ENCODE measurements at regions not wholly inside any gene's neighbourhood (a gene's known extent, or its start where the extent isn't known, plus 50 kb on each side); places are given as distances from the start of the nearest gene placed in this dataset.

DNA sequence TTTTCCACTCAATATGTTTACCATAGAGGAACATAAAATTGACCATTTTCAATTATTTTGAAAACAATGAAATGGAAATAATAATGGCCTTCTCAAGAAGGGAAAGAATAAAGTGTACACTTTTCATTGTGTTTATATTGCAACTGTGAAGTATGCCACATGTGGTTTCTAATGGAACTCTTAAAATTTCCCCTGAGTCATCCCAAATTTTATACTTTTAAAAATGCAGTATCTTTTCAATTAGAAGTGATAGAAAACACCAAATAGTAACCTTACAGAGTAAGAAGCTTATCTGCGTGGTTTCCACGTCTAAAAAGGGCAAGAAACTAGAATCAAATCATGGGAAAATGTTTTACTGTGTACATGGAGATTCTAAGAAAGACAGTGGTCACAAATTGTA is 70.0 kb downstream of the SCG2 start:
- TF ChIP-seq, protein P1, sequence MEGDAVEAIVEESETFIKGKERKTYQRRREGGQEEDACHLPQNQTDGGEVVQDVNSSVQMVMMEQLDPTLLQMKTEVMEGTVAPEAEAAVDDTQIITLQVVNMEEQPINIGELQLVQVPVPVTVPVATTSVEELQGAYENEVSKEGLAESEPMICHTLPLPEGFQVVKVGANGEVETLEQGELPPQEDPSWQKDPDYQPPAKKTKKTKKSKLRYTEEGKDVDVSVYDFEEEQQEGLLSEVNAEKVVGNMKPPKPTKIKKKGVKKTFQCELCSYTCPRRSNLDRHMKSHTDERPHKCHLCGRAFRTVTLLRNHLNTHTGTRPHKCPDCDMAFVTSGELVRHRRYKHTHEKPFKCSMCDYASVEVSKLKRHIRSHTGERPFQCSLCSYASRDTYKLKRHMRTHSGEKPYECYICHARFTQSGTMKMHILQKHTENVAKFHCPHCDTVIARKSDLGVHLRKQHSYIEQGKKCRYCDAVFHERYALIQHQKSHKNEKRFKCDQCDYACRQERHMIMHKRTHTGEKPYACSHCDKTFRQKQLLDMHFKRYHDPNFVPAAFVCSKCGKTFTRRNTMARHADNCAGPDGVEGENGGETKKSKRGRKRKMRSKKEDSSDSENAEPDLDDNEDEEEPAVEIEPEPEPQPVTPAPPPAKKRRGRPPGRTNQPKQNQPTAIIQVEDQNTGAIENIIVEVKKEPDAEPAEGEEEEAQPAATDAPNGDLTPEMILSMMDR (IDR thresholded peaks at IDR 0.05) = no peak
- TF ChIP-seq EZH2phosphoT487 (IDR thresholded peaks at IDR 0.05) = no peak
- TF ChIP-seq EZH2 (IDR thresholded peaks at IDR 0.05) = no peak
- Histone ChIP-seq H3F3A (ENCODE audit: low read depth) (no peaks in the 10 kb centered on the region), H3K9ac (no peak overlapping the region), H3K79me2 (ENCODE audit: low read depth) (no peaks in the 10 kb centered on the region), H4K20me1 (ENCODE audit: low read depth) (no peaks in the 10 kb centered on the region), H3K27me3 (no peaks in the 10 kb centered on the region), H3K36me3 (no peaks in the 10 kb centered on the region), H3K4me1 (no peaks in the 10 kb centered on the region), H2AFZ (replicated peaks) (no peak overlapping the region), H3K4me2 (no peak overlapping the region), H3K27ac (no peak overlapping the region), H3K4me3 (no peak overlapping the region), H3K9me3 (ENCODE audit: low read depth) (no peaks in the 10 kb centered on the region)
- no peak overlapping the region for H3K4me3 Mint-ChIP-seq
- H3K36me3 Mint-ChIP-seq = no peaks in the 10 kb centered on the region
- no peak overlapping the region for H3K27ac Mint-ChIP-seq
- H3K27me3 Mint-ChIP-seq (ENCODE audit: insufficient read depth, low read depth) = no peaks in the 10 kb centered on the region
- no peak for DNase-seq (ENCODE audit: low spot score)
- peaks cover 2% of the 10 kb centered on the region for H3K4me1 Mint-ChIP-seq
- H3K9me3 Mint-ChIP-seq = peaks cover 2% of the 10 kb centered on the region

DNA sequence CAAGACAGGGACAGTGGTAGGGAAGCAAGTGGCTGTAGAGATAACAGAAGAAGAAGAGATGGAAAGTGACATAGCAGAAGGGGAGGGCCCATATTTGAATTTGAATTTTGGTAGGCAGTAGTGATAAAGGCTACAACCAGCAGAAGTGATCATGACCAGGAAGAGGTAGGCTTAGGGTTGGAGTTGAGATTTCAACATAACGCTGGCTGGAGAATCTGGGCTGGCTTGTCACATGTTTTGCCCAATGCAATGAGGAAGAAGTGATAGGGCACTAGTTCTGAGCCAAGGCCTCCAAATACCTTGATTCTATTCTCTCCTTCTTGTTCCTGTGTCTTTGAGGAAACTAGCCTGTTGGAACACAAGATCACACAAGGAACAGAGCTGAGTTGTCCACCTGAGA is 69.4 kb downstream of the SCG2 start:
- H3K9me3 ChIP-seq (ENCODE audit: low read depth) = no peaks in the 10 kb centered on the region
- H3F3A ChIP-seq (ENCODE audit: low read depth) = no peaks in the 10 kb centered on the region
- H2AFZ ChIP-seq (replicated peaks) = no peak overlapping the region
- H3K79me2 ChIP-seq (ENCODE audit: low read depth) = no peaks in the 10 kb centered on the region
- no peak overlapping the region for H3K4me2 ChIP-seq
- no peaks in the 10 kb centered on the region for H3K4me1 ChIP-seq
- H3K9ac ChIP-seq = no peak overlapping the region
- no peaks in the 10 kb centered on the region for H3K27me3 ChIP-seq
- TF ChIP-seq EZH2 (IDR thresholded peaks at IDR 0.05) (no peak), EZH2phosphoT487 (IDR thresholded peaks at IDR 0.05) (no peak)
- TF ChIP-seq, protein P1 (IDR thresholded peaks at IDR 0.05) = no peak
- H3K27ac ChIP-seq = no peak overlapping the region
- H3K36me3 Mint-ChIP-seq = no peaks in the 10 kb centered on the region
- no peaks in the 10 kb centered on the region for H4K20me1 ChIP-seq (ENCODE audit: low read depth)
- H3K36me3 ChIP-seq = no peaks in the 10 kb centered on the region
- peaks cover 4% of the 10 kb centered on the region for H3K4me1 Mint-ChIP-seq
- no peaks in the 10 kb centered on the region for H3K27me3 Mint-ChIP-seq (ENCODE audit: insufficient read depth, low read depth)
- DNase-seq (ENCODE audit: low spot score) = no peak
- H3K9me3 Mint-ChIP-seq = peaks cover 2% of the 10 kb centered on the region
- no peak overlapping the region for H3K27ac Mint-ChIP-seq
- H3K4me3 Mint-ChIP-seq = no peak overlapping the region
- no peak overlapping the region for H3K4me3 ChIP-seq

DNA sequence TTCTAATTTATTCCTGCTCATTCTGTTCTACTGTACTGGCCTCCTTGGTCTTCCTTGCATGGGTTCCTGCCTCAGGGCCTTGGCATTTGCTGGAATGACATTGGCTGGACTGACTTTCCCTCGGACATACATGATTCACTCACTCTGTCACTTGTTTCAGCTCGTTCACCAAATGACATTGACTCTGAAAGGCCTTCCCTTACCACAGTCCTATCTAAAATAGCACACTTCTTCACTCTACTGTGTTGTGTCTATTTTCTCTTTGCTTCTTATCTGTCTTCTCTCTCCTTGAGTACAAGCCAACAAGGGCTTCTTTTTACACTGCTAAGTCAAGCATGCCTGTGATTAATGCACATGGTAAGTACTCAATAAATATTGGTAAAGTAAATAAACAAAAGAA is 65.6 kb downstream of the SCG2 start:
- no peaks in the 10 kb centered on the region for H3K36me3 ChIP-seq
- peaks cover 21% of the 10 kb centered on the region for H3K4me1 Mint-ChIP-seq
- H3K4me3 Mint-ChIP-seq = no peak overlapping the region
- H3K27me3 ChIP-seq = no peaks in the 10 kb centered on the region
- no peak overlapping the region for H3K4me2 ChIP-seq
- H3K9me3 ChIP-seq (ENCODE audit: low read depth) = no peaks in the 10 kb centered on the region
- no peak for DNase-seq (ENCODE audit: low spot score)
- no peaks in the 10 kb centered on the region for H4K20me1 ChIP-seq (ENCODE audit: low read depth)
- no peaks in the 10 kb centered on the region for H3K36me3 Mint-ChIP-seq
- no peak overlapping the region for H3K27ac Mint-ChIP-seq
- TF ChIP-seq EZH2phosphoT487 (IDR thresholded peaks at IDR 0.05) (no peak), EZH2 (IDR thresholded peaks at IDR 0.05) (no peak)
- TF ChIP-seq, protein P1 (IDR thresholded peaks at IDR 0.05) = no peak
- H3F3A ChIP-seq (ENCODE audit: low read depth) = peaks cover 6% of the 10 kb centered on the region
- H3K27ac ChIP-seq = no peak overlapping the region
- no peak overlapping the region for H3K4me3 ChIP-seq
- no peak overlapping the region for H3K9ac ChIP-seq
- H3K79me2 ChIP-seq (ENCODE audit: low read depth) = no peaks in the 10 kb centered on the region
- H3K27me3 Mint-ChIP-seq (ENCODE audit: insufficient read depth, low read depth) = no peaks in the 10 kb centered on the region
- H3K9me3 Mint-ChIP-seq = peaks cover 2% of the 10 kb centered on the region
- H3K4me1 ChIP-seq = peaks cover 13% of the 10 kb centered on the region
- H2AFZ ChIP-seq (replicated peaks) = no peak overlapping the region

Measured in neural progenitor cell (in vitro differentiated cells).